Stomach (tissue), 8 donors: ENCODE measurements at regions not wholly inside any gene's neighbourhood (a gene's known extent, or its start where the extent isn't known, plus 50 kb on each side); places are given as distances from the start of the nearest gene placed in this dataset.

Source experiments
- DNase-seq, 2 donors: peaks; one replicate each; pipeline versions ENCODE4 v3.0.0 to v3.0.0-alpha.2; 2013 to 2019
- H3K27ac ChIP-seq, 5 donors: fragments of 200-600 bp in 4 of 5; sonication (generic) in 4 of 5; one replicate each; pipeline ENCODE4 v1.5.1; 2013 to 2019; ENCODE audit warnings: mild to moderate bottlenecking in 1 of 5, moderate library complexity in 1 of 5
- H3K27me3 ChIP-seq, 3 donors: fragments of 200-600 bp; sonication (generic); one replicate each; pipeline ENCODE4 v1.5.1; 2017 to 2019; ENCODE audit warnings: mixed run types in 1 of 3
- H3K36me3 ChIP-seq, 4 donors: fragments of 200-600 bp; sonication (generic); 1 replicate in 3 of 4; 2 replicates in 1 of 4; pipeline ENCODE4 v1.5.1; 2016 to 2019
- H3K4me1 ChIP-seq, 4 donors: fragments of 200-600 bp; sonication (generic); one replicate each; pipeline ENCODE4 v1.5.1; 2016 to 2019
- H3K4me3 ChIP-seq, 4 donors: fragments of 200-600 bp; sonication (generic) in 3 of 4; one replicate each; pipeline ENCODE4 v1.5.1; 2016 to 2019; ENCODE audit warnings: mild to moderate bottlenecking in 1 of 4
- H3K9me3 ChIP-seq, 4 donors: fragments of 200-600 bp; sonication (generic); one replicate each; pipeline ENCODE4 v1.5.1; 2016 to 2019
- CTCF ChIP-seq, 7 experiments: fragments of 450-650 bp in 4 of 7; fragments of 200-600 bp in 3 of 7; sonication (generic) in 3 of 7; IDR thresholded peaks; one replicate each; pipeline ENCODE4 v1.5.1; 2016 to 2019; ENCODE audit warnings: antibody characterized with exemption in 7 of 7, control low read depth in 2 of 7, mild to moderate bottlenecking in 1 of 7
- EP300 ChIP-seq: sonication (generic); formaldehyde crosslinking; IDR thresholded peaks from one replicate; pipeline ENCODE4 v1.6.1; 2017; ENCODE audit warnings: antibody characterized with exemption
- POLR2A ChIP-seq, 4 donors: fragments of 450-650 bp; IDR thresholded peaks; one replicate each; pipeline ENCODE4 v1.6.1; 2016; ENCODE audit warnings: antibody characterized with exemption in 4 of 4, control low read depth in 2 of 4, mild to moderate bottlenecking in 1 of 4, moderate library complexity in 1 of 4
- POLR2AphosphoS5 ChIP-seq, 3 donors: sonication (generic); formaldehyde crosslinking; IDR thresholded peaks; one replicate each; pipeline ENCODE4 v1.6.1; 2016; ENCODE audit warnings: antibody characterized with exemption in 3 of 3
- WGBS, 5 donors: extraction: QIAGEN DNeasy Blood & Tissue Kit in 3 of 5; methylation state at CpG; one replicate each; pipeline versions ENCODE4 v1.1.5 to v1.1.7; 2013 to 2018; 5-methylcytosine and 5-hydroxymethylcytosine counted together
- intact Hi-C: fragments of 100-400 bp; cut with DNase I; formaldehyde crosslinking; loops from one replicate; pipeline ENCODE4 v1.15.1; 2023; ENCODE audit warnings: low total_unique reads
- donor health status: healthy with polysubstance abuse.
- donor health status: Bipolar disorder and iron deficiency.
- donor health status: healthy.

- TF ChIP-seq POLR2A (IDR thresholded peaks at IDR 0.05) (no peak), POLR2AphosphoS5 (IDR thresholded peaks at IDR 0.05) (no peak), CTCF (IDR thresholded peaks at IDR 0.05) (no peak), EP300 (no peak)
- H3K4me1 ChIP-seq, result peaks cover 0 to 32% (median 11%) of the 10 kb centered on the region in 4 donors
- H3K36me3 ChIP-seq, result no peaks in the 10 kb centered on the region
- WGBS, 5 donors, result 86 to 96% (median 91%) methylated on average over 2 of the region's 2 CpGs
- peak overlapping the region in 4 of 5 donors; percentile 22 to 61 (median 40) for H3K27ac ChIP-seq
- no peak for DNase-seq
- intact Hi-C loops, result loop anchor here (5.0 to 10.0 kb wide), 3 partner anchors 121 to 264 kb away; partner anchors contain the start of gene GADD45A
- no peaks in the 10 kb centered on the region for H3K9me3 ChIP-seq
- no peak overlapping the region for H3K4me3 ChIP-seq
- H3K27me3 ChIP-seq, result no peaks in the 10 kb centered on the region
Observed at GRCh38 chr1:67563684-67564083, 121.3 kb upstream of the GADD45A start.

GRCh38 chr1:67564193-67564592 lies 120.8 kb upstream of the GADD45A start:
- intact Hi-C loops, result loop anchor here (5.0 to 10.0 kb wide), 3 partner anchors 121 to 263 kb away; partner anchors contain the start of gene GADD45A
- no peaks in the 10 kb centered on the region for H3K27me3 ChIP-seq
- H3K4me3 ChIP-seq, result no peak overlapping the region
- H3K27ac ChIP-seq, result peak overlapping the region in 4 of 5 donors; percentile 22 to 61 (median 41)
- TF ChIP-seq EP300 (peak; percentile 51), CTCF (IDR thresholded peaks at IDR 0.05) (no peak), POLR2AphosphoS5 (IDR thresholded peaks at IDR 0.05) (peak in 2 of 3 donors; percentile 30 to 57)
- peaks cover 0 to 27% (median 11%) of the 10 kb centered on the region in 4 donors for H3K4me1 ChIP-seq
- no peaks in the 10 kb centered on the region for H3K9me3 ChIP-seq
- WGBS, 5 donors, result 51 to 72% (median 60%) methylated on average over 8 of the region's 8 CpGs
- H3K36me3 ChIP-seq, result no peaks in the 10 kb centered on the region
- DNase-seq, result no peak

- Histone ChIP-seq H3K36me3 (no peaks in the 10 kb centered on the region), H3K9me3 (no peaks in the 10 kb centered on the region), H3K4me1 (peaks cover 4 to 32% (median 17%) of the 10 kb centered on the region in 4 donors), H3K4me3 (no peak overlapping the region), H3K27ac (no peak overlapping the region), H3K27me3 (no peaks in the 10 kb centered on the region)
- TF ChIP-seq POLR2AphosphoS5 (IDR thresholded peaks at IDR 0.05) (no peak), CTCF (IDR thresholded peaks at IDR 0.05) (no peak), POLR2A (IDR thresholded peaks at IDR 0.05) (no peak), EP300 (no peak)
- intact Hi-C loops, result loop anchor here (10.0 kb wide), 1 partner anchor 118 kb away; the partner anchor contains the start of gene GADD45A
- WGBS, 5 donors, result 72 to 83% (median 74%) methylated on average over 2 of the region's 2 CpGs
- no peak for DNase-seq
Observed at GRCh38 chr1:67566803-67567377, 118.1 kb upstream of the GADD45A start.

GRCh38 chr1:67570486-67571143 lies 114.4 kb upstream of the GADD45A start:
- TF ChIP-seq POLR2A (IDR thresholded peaks at IDR 0.05) (no peak), POLR2AphosphoS5 (IDR thresholded peaks at IDR 0.05) (peak in 1 of 3 donors; percentile 49)
- DNase-seq, result no peak
- peaks cover 16 to 40% (median 29%) of the 10 kb centered on the region in 4 donors for H3K4me1 ChIP-seq
- peak overlapping the region in 4 of 5 donors; percentile 5 to 83 (median 23) for H3K27ac ChIP-seq
- H3K9me3 ChIP-seq, result no peaks in the 10 kb centered on the region
- H3K27me3 ChIP-seq, result no peaks in the 10 kb centered on the region
- intact Hi-C loops, result no loop called here
- 54 to 80% (median 69%) methylated on average over 4 to 8 of the region's 8 CpGs for WGBS, 5 donors
- no peak overlapping the region for H3K4me3 ChIP-seq
- no peaks in the 10 kb centered on the region for H3K36me3 ChIP-seq
